Heart right ventricle (tissue), 16 donors: ENCODE measurements at regions not wholly inside any gene's neighbourhood (a gene's known extent, or its start where the extent isn't known, plus 50 kb on each side); places are given as distances from the start of the nearest gene placed in this dataset.

ENCODE experiments used
- ATAC-seq, 8 donors: fragments of 200-7000 bp; cut with Tn5 transposase; one replicate each; pipeline ENCODE4 v1.9.1; 2020; ENCODE audit warnings: mild to moderate bottlenecking in 8 of 8, moderate library complexity in 8 of 8, moderate number of reproducible peaks in 1 of 8
- DNase-seq, 2 donors: peaks; one replicate each; pipeline ENCODE4 v3.0.0-alpha.2; 2020
- H3K27ac ChIP-seq, 10 donors: fragments of 200-600 bp; sonication (generic) in 2 of 10; one replicate each; pipeline versions ENCODE4 v1.5.0 to v1.8.0; 2020 to 2022; ENCODE audit warnings: mild to moderate bottlenecking in 3 of 10
- H3K27me3 ChIP-seq, 7 donors: fragments of 200-600 bp; one replicate each; pipeline ENCODE4 v1.8.0; 2021 to 2022; ENCODE audit warnings: mild to moderate bottlenecking in 2 of 7
- H3K36me3 ChIP-seq, 9 donors: fragments of 200-600 bp; sonication (generic) in 1 of 9; one replicate each; pipeline versions ENCODE4 v1.5.0 to v1.8.0; 2020 to 2022; ENCODE audit warnings: mild to moderate bottlenecking in 2 of 9
- H3K4me1 ChIP-seq, 9 donors: fragments of 200-600 bp; sonication (generic) in 1 of 9; one replicate each; pipeline versions ENCODE4 v1.5.0 to v1.8.0; 2020 to 2022; ENCODE audit warnings: mild to moderate bottlenecking in 4 of 9
- H3K4me3 ChIP-seq, 10 donors: fragments of 200-600 bp; sonication (generic) in 2 of 10; one replicate each; pipeline versions ENCODE4 v1.5.0 to v1.8.0; 2020 to 2022; ENCODE audit warnings: mild to moderate bottlenecking in 7 of 10, moderate library complexity in 2 of 10
- H3K9me3 ChIP-seq, 11 donors: fragments of 200-600 bp in 10 of 11; sonication (generic) in 2 of 11; one replicate each; pipeline versions ENCODE4 v1.5.0 to v1.8.0; 2013 to 2022; ENCODE audit warnings: mild to moderate bottlenecking in 2 of 11, control low read depth in 1 of 11, moderate library complexity in 1 of 11
- WGBS, 2 donors: extraction: QIAGEN DNeasy Blood & Tissue Kit; methylation state at CpG; one replicate each; pipeline ENCODE4 v1.1.7; 2013; ENCODE audit warnings: inconsistent platforms in 1 of 2; 5-methylcytosine and 5-hydroxymethylcytosine counted together
- intact Hi-C, 10 donors: fragments of 100-400 bp; cut with DNase I; formaldehyde crosslinking; loops; one replicate each; pipeline versions ENCODE4 v1.11.1 to v1.14.2; 2022
- TF ChIP-seq, protein P1 (sequence below), 9 donors: fragments of 200-600 bp; sonication (generic) in 2 of 9; IDR thresholded peaks; one replicate each; pipeline versions ENCODE4 v1.5.0 to v1.8.0; 2021 to 2022; ENCODE audit warnings: antibody characterized with exemption in 9 of 9, mild to moderate bottlenecking in 5 of 9, moderate library complexity in 1 of 9
- donor health status: Arrhythmogenic right ventricular cardiomyopathy.
- donor health status: ischemic (EF 13 %, LVEDD 7.1; RV severe dilation, severe dysfunction).
- donor health status: healthy with polysubstance abuse.
- donor health status: DM: no; HTN: yes; CAD: no.
- donor health status: DM: no; HTN: no; CAD: no.
- donor health status: ischemic (EF 25% LVEDD 6.9; RV normal size, moderate dysfunction).
- donor health status: ischemic (EF 25% LVEDD 5.7; RV mildly dilated, moderate dysfunction).
- donor health status: healthy.
- donor health status: DM: yes; HTN: yes; CAD: no.
- donor health status: Ischemic cardiomyopathy.
- donor health status: ischemic (EF 35%, LVEDD 5.7; RV mildly dilated, moderate dysfunction).
- donor health status: nonischemic (EF 11% LVEDD 7.7; RV severe dilation, severe dysfunction).
- donor health status: DM: yes; HTN: yes; CAD: no.
- donor health status: PGD.
- donor health status: ischemic (EF 29% LVEDD 5.4; RV normal size, mild dysfunction).
- donor health status: nonischemic (EF 23%, LVEDD 6.1; RV moderate dilation, normal function).

DNA sequence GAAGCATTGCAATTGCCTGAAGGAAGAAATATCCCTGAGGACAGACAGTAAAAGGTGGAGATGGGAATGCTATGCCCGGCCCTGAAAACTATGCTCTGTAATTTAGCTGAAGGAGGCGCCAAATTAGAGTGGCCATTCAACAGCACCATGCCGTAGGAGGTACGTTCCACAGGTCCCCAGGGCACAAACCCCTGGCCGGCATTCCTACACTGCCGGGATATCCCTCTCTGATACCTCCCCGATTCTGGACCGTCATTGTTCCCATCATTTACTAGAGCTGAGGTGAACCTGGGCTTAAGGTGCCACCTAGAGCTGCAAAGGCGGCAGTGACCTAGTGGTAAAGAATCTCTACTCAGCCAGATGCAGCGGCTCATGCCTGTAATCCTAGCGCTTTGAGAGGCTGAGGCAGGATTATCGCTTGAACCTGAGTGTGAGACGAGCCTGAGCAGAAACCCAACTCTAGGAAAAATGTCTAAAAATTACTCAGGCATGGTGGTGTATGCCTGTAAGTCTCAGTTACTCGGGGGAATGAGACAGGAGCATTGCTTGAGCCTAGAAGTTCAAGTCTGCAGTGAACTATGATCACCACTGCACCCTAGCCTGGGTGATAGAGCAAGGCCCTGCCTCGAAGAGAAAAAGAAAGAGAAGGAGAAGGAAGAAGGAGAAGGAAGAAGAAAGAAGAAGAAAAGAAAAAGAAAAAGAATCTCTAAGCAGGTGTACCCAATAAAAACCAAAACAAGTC is 53.0 kb upstream of the TNKS2 start:
- no peak overlapping the region for H3K4me3 ChIP-seq
- 23 to 32% methylated on average over 15 of the region's 15 CpGs for WGBS, 2 donors
- ATAC-seq (peak in 7 of 8 donors; percentile 25 to 79 (median 58)), DNase-seq (no peak)
- H3K4me1 ChIP-seq: no peaks in the 10 kb centered on the region
- H3K27ac ChIP-seq: no peak overlapping the region
- peaks cover 0 to 20% (median 0%) of the 10 kb centered on the region in 11 donors for H3K9me3 ChIP-seq
- no peaks in the 10 kb centered on the region for H3K36me3 ChIP-seq
- peaks cover 0 to 33% (median 5%) of the 10 kb centered on the region in 7 donors for H3K27me3 ChIP-seq
- TF ChIP-seq, protein P1, sequence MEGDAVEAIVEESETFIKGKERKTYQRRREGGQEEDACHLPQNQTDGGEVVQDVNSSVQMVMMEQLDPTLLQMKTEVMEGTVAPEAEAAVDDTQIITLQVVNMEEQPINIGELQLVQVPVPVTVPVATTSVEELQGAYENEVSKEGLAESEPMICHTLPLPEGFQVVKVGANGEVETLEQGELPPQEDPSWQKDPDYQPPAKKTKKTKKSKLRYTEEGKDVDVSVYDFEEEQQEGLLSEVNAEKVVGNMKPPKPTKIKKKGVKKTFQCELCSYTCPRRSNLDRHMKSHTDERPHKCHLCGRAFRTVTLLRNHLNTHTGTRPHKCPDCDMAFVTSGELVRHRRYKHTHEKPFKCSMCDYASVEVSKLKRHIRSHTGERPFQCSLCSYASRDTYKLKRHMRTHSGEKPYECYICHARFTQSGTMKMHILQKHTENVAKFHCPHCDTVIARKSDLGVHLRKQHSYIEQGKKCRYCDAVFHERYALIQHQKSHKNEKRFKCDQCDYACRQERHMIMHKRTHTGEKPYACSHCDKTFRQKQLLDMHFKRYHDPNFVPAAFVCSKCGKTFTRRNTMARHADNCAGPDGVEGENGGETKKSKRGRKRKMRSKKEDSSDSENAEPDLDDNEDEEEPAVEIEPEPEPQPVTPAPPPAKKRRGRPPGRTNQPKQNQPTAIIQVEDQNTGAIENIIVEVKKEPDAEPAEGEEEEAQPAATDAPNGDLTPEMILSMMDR (IDR thresholded peaks at IDR 0.05): peak in 6 of 9 donors; percentile 11 to 39 (median 34)
- intact Hi-C loops: loop anchor here in 1 of 10 donors (10.0 kb wide), 1 partner anchor 250 kb away; no protein-coding TSS in a partner anchor

DNA sequence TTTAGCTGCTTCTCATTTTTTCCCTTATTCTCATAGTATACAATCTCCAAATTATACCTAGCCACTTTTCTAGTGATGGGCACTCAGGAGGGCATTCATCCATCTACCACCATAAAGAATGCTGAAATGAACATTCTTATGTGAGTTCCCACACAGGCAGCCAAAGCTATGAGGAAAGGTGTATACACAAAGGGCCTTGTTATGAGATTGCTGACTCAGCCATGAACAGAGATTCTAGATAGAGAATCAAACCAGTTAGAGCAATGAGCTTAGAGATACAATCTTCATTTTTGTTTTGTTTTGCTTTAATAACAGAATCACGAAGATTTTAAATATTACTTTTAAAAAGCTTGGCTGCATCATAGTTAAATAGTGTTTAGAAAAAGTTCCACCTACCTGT is 54.8 kb upstream of the TNKS2 start:
- Histone ChIP-seq H3K9me3 (peaks cover 0 to 20% (median 0%) of the 10 kb centered on the region in 11 donors), H3K4me3 (no peak overlapping the region), H3K36me3 (no peaks in the 10 kb centered on the region), H3K27me3 (peaks cover 0 to 50% (median 20%) of the 10 kb centered on the region in 7 donors), H3K27ac (no peak overlapping the region), H3K4me1 (no peaks in the 10 kb centered on the region)
- WGBS, 2 donors: 94 to 97% methylated on average over 1 of the region's 1 CpG
- DNase-seq (no peak), ATAC-seq (no peak)
- TF ChIP-seq, protein P1 (IDR thresholded peaks at IDR 0.05): no peak
- intact Hi-C loops: loop anchor here in 1 of 10 donors (10.0 kb wide), 1 partner anchor 249 kb away; no protein-coding TSS in a partner anchor

DNA sequence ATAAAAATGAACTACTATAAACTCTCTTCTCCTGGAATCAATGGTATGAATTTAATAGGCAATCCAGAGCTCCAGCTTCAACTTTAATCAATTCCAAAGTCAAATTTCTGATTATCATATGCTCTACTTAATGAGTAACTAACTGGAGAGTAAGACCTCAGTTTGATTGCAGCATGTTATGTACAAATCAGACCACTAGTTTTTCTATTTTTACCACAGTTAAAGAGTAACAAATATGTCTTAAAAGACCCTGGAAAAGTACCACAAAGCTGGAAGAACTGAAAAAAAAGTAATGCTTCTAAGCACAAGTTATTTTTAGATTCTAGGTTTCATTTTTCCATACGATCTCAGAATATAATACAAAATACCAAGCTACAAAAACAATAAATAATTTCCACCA is 56.0 kb upstream of the TNKS2 start:
- Histone ChIP-seq H3K27me3 (peaks cover 0 to 55% (median 20%) of the 10 kb centered on the region in 7 donors), H3K36me3 (no peaks in the 10 kb centered on the region), H3K27ac (no peak overlapping the region), H3K4me3 (no peak overlapping the region), H3K4me1 (no peaks in the 10 kb centered on the region), H3K9me3 (peaks cover 0 to 15% (median 0%) of the 10 kb centered on the region in 11 donors)
- DNase-seq (no peak), ATAC-seq (no peak)
- TF ChIP-seq, protein P1 (IDR thresholded peaks at IDR 0.05): no peak
- WGBS, 2 donors: 18 to 49% methylated on average over 1 of the region's 1 CpG
- intact Hi-C loops: loop anchor here in 1 of 10 donors (10.0 kb wide), 1 partner anchor 247 kb away; no protein-coding TSS in a partner anchor

DNA sequence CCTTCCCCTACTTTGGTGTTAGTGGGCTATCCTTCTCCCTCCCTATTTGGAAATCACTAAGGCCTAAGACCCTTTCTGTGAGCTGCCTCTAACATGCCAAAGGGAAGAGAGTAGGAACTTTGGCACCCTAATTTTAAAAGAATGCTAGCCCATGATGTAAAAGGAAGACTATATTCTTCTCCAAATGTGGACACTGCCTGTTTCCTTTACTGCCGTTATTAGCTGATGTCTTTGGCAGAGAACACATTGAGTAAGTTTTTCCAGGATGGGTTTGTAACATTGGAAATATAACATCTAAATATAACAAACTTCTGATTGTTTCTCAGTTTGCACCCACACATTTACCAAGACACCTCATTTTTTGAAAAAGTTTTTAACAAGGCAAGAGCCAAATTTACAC is 56.9 kb upstream of the TNKS2 start:
- peaks cover 0 to 58% (median 20%) of the 10 kb centered on the region in 7 donors for H3K27me3 ChIP-seq
- no peak overlapping the region for H3K27ac ChIP-seq
- TF ChIP-seq, protein P1 (IDR thresholded peaks at IDR 0.05): no peak
- no peaks in the 10 kb centered on the region for H3K4me1 ChIP-seq
- intact Hi-C loops: loop anchor here in 1 of 10 donors (10.0 kb wide), 1 partner anchor 247 kb away; no protein-coding TSS in a partner anchor
- H3K9me3 ChIP-seq: peaks cover 0 to 11% (median 0%) of the 10 kb centered on the region in 11 donors
- H3K4me3 ChIP-seq: no peak overlapping the region
- no peaks in the 10 kb centered on the region for H3K36me3 ChIP-seq
- 40 to 50% methylated on average over 1 of the region's 1 CpG for WGBS, 2 donors
- DNase-seq (no peak), ATAC-seq (no peak)
